Right atrium auricular region (tissue), 2 donors: ENCODE measurements at regions not wholly inside any gene's neighbourhood (a gene's known extent, or its start where the extent isn't known, plus 50 kb on each side); places are given as distances from the start of the nearest gene placed in this dataset.

ENCODE experiments used
- DNase-seq: peaks from one replicate; pipeline ENCODE4 v3.0.0-alpha.2; 2019; ENCODE audit warnings: low spot score
- H3K27ac ChIP-seq, 2 donors: fragments of 200-600 bp; sonication (generic); 1 replicate in 1 of 2; 2 replicates in 1 of 2; pipeline ENCODE4 v1.5.1; 2016 to 2019
- H3K27me3 ChIP-seq, 2 donors: fragments of 200-600 bp; sonication (generic); one replicate each; pipeline versions ENCODE4 v1.5.1 to v1.6.0; 2017 to 2019
- H3K36me3 ChIP-seq: fragments of 200-600 bp; sonication (generic); one replicate; pipeline ENCODE4 v1.5.1; 2016
- H3K4me1 ChIP-seq, 2 donors: fragments of 200-600 bp; sonication (generic); one replicate each; pipeline versions ENCODE4 v1.5.1 to v1.6.0; 2017 to 2019
- H3K4me3 ChIP-seq, 2 donors: fragments of 200-600 bp; sonication (generic); 1 replicate in 1 of 2; 2 replicates in 1 of 2; pipeline ENCODE4 v1.5.1; 2017 to 2019; ENCODE audit warnings: mild to moderate bottlenecking in 1 of 2, moderate library complexity in 1 of 2
- H3K9me3 ChIP-seq, 2 donors: fragments of 200-600 bp; sonication (generic); one replicate each; pipeline ENCODE4 v1.5.1; 2019
- TF ChIP-seq, protein P1 (sequence below), 2 donors: fragments of 200-600 bp; sonication (generic); IDR thresholded peaks; one replicate each; pipeline ENCODE4 v1.5.1; 2019; ENCODE audit warnings: antibody characterized with exemption in 2 of 2

DNA sequence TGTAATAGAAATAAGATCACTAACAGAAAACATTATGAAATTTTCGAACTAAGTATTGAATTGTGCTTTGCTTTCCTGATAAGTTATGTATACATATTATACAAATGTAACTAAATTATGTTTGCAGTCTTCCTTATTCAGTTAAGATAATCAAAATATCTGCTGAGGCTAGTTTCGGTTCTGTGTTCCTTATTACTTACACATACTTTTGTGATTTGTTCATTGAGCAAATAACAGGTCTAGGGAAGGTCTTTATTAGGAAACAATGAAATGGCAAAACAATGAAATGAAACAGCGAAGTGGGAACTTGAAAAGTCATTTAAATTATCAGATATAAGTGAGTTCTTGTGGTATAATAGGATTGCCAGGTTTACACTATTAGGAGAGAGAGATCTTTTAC lies 352.4 kb downstream of the GRIA2 start:
- Histone ChIP-seq H3K9me3 (no peaks in the 10 kb centered on the region), H3K4me3 (no peak overlapping the region), H3K27ac (no peak overlapping the region), H3K27me3 (no peaks in the 10 kb centered on the region), H3K36me3 (no peaks in the 10 kb centered on the region), H3K4me1 (no peaks in the 10 kb centered on the region)
- DNase-seq, result no peak
- TF ChIP-seq, protein P1, sequence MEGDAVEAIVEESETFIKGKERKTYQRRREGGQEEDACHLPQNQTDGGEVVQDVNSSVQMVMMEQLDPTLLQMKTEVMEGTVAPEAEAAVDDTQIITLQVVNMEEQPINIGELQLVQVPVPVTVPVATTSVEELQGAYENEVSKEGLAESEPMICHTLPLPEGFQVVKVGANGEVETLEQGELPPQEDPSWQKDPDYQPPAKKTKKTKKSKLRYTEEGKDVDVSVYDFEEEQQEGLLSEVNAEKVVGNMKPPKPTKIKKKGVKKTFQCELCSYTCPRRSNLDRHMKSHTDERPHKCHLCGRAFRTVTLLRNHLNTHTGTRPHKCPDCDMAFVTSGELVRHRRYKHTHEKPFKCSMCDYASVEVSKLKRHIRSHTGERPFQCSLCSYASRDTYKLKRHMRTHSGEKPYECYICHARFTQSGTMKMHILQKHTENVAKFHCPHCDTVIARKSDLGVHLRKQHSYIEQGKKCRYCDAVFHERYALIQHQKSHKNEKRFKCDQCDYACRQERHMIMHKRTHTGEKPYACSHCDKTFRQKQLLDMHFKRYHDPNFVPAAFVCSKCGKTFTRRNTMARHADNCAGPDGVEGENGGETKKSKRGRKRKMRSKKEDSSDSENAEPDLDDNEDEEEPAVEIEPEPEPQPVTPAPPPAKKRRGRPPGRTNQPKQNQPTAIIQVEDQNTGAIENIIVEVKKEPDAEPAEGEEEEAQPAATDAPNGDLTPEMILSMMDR (IDR thresholded peaks at IDR 0.05), result no peak

DNA sequence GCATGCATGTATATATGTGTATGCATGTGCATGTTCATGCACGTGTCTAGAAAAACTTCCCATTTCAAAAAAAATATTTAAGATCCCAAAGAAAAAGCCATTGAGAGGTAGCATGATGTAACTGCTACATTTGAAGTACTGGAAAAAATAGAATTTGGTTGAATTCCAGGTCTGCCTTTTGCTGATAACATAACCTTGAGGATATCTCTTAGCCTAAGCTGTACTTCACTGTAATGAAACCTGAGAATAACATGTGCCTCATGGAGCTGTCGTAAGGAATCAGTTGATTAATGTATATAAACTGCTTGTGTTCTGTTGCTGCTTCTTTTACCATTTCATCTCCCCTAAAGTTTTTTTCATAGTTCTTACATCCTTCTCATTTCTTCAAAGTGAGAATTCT lies 351.8 kb downstream of the GRIA2 start:
- H3K4me3 ChIP-seq, result no peak overlapping the region
- H3K9me3 ChIP-seq, result no peaks in the 10 kb centered on the region
- no peaks in the 10 kb centered on the region for H3K4me1 ChIP-seq
- H3K27ac ChIP-seq, result no peak overlapping the region
- TF ChIP-seq, protein P1 (IDR thresholded peaks at IDR 0.05), result no peak
- no peaks in the 10 kb centered on the region for H3K36me3 ChIP-seq
- H3K27me3 ChIP-seq, result no peaks in the 10 kb centered on the region
- DNase-seq, result no peak

DNA sequence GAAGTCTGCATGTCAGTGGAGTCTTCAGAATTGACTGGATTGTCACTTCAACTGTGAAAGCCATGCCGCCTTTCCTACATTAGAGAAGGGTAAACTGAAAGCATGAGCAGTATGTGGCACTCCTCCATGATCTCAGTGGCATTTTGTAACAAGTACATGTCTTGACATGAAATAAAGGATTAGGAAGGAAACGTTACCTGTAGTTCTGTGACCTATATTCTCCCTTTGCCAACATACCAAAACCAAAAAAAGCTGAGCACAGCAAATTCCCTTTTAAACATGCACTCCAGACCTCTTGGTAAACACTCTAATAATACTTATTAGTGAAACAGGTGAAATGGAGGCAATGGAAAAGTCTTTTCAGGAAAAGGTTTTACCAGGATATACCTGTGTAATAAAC lies 344.2 kb downstream of the GRIA2 start:
- DNase-seq, result no peak
- no peak overlapping the region for H3K27ac ChIP-seq
- H3K4me1 ChIP-seq, result no peaks in the 10 kb centered on the region
- H3K4me3 ChIP-seq, result no peak overlapping the region
- no peaks in the 10 kb centered on the region for H3K27me3 ChIP-seq
- no peaks in the 10 kb centered on the region for H3K36me3 ChIP-seq
- H3K9me3 ChIP-seq, result no peaks in the 10 kb centered on the region
- TF ChIP-seq, protein P1 (IDR thresholded peaks at IDR 0.05), result no peak

DNA sequence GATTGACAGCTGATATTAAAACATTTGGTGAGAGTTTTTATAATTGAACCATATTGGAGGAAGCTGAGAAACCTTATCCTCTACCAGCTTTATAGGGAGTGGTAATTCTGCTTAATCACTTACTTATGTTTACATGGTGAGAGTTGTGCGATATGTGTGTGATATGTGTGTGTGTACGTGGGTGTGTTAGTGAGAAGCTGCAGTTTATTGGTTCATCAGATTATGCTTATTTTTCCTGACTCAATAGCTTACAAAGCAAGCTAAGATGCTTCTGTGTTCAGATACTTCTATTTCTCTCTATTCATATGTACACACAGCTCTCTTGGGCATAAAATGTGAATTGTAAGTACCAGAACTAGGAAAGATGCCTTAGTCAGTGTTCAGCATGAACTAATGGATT lies 343.7 kb downstream of the GRIA2 start:
- DNase-seq, result no peak
- H3K36me3 ChIP-seq, result no peaks in the 10 kb centered on the region
- TF ChIP-seq, protein P1 (IDR thresholded peaks at IDR 0.05), result no peak
- H3K27me3 ChIP-seq, result no peaks in the 10 kb centered on the region
- H3K9me3 ChIP-seq, result no peaks in the 10 kb centered on the region
- H3K4me1 ChIP-seq, result no peaks in the 10 kb centered on the region
- no peak overlapping the region for H3K4me3 ChIP-seq
- no peak overlapping the region for H3K27ac ChIP-seq

DNA sequence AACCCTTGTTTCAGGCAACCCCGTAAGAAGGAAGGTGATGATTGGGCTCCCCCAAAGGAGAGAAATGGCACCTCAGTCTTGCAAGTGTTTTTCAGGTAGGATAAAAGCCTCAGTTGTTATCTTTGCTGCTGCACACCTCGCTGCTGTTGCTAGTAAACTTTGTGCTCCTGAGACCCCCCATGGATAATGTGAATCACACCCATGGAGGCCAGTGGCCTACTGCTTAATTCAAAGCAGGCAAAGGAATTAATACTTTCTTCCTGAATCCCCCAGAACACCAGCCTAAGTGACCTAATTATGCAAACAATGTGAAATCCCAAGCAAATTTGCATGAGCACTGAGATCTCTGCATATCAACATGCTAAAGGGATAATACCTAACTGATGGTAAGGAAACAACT lies 337.5 kb downstream of the GRIA2 start:
- H3K27me3 ChIP-seq, result no peaks in the 10 kb centered on the region
- H3K27ac ChIP-seq, result no peak overlapping the region
- H3K4me1 ChIP-seq, result no peaks in the 10 kb centered on the region
- no peaks in the 10 kb centered on the region for H3K36me3 ChIP-seq
- TF ChIP-seq, protein P1 (IDR thresholded peaks at IDR 0.05), result no peak
- DNase-seq, result no peak
- H3K4me3 ChIP-seq, result no peak overlapping the region
- H3K9me3 ChIP-seq, result no peaks in the 10 kb centered on the region

DNA sequence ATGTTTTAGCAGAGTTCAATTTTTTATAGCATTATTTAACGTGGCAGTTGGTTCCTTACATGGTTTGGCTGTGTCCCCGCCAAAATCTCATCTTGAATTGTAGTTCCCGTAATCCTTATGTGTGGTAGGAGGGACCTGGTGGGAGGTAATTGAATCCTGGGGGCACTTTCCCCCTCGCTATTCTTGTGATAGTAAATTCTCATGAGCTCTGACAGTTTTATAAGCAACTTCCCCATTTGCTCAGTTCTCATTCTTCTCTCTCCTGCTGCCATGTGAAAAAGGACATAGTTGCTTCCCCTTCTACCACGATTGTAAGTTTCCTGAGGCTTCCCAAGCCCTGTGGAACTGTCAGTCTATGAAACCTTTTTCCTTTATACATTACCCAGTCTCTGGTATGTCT lies 329.5 kb downstream of the GRIA2 start:
- no peaks in the 10 kb centered on the region for H3K36me3 ChIP-seq
- H3K27ac ChIP-seq, result no peak overlapping the region
- TF ChIP-seq, protein P1 (IDR thresholded peaks at IDR 0.05), result no peak
- no peaks in the 10 kb centered on the region for H3K4me1 ChIP-seq
- H3K4me3 ChIP-seq, result no peak overlapping the region
- DNase-seq, result no peak
- H3K9me3 ChIP-seq, result no peaks in the 10 kb centered on the region
- no peaks in the 10 kb centered on the region for H3K27me3 ChIP-seq
